ENCODE measurements at regions not wholly inside any gene's neighbourhood (a gene's known extent, or its start where the extent isn't known, plus 50 kb on each side); places are given as distances from the start of the nearest gene placed in this dataset.

GRCh38 chr5:97544678-97545077, 361.6 kb upstream of the RIOK2 start:
- H3K9me3 ChIP-seq: no peaks in the 10 kb centered on the region
- in situ Hi-C loops (cut with MboI; ENCODE audit: low sequenced_read_pairs): loop anchor here (25.0 kb wide), 1 partner anchor 232 kb away; no protein-coding TSS in a partner anchor

GRCh38 chr5:97545446-97545845, 362.4 kb upstream of the RIOK2 start:
- H3K9me3 ChIP-seq: no peaks in the 10 kb centered on the region
- in situ Hi-C loops (cut with MboI; ENCODE audit: low sequenced_read_pairs): loop anchor here (25.0 kb wide), 1 partner anchor 233 kb away; no protein-coding TSS in a partner anchor
- DNase-seq (ENCODE audit: low spot score in 2 of 2): no peak
- H3K27me3 ChIP-seq (ENCODE audit: low read depth): no peaks in the 10 kb centered on the region
- peaks cover 16% of the 10 kb centered on the region for H3K4me1 ChIP-seq
- H3K4me3 ChIP-seq: no peak overlapping the region
- no peaks in the 10 kb centered on the region for H3K36me3 ChIP-seq (replicated peaks)

More at GRCh38 chr5:97544678-97545077, 361.6 kb upstream of the RIOK2 start:
- DNase-seq (ENCODE audit: low spot score in 2 of 2): no peak
- Histone ChIP-seq H3K4me3 (no peak overlapping the region), H3K27me3 (ENCODE audit: low read depth) (no peaks in the 10 kb centered on the region), H3K36me3 (replicated peaks) (no peaks in the 10 kb centered on the region), H3K4me1 (peaks cover 16% of the 10 kb centered on the region)

- in situ Hi-C loops (cut with MboI; ENCODE audit: low sequenced_read_pairs): loop anchor here (25.0 kb wide), 1 partner anchor 234 kb away; no protein-coding TSS in a partner anchor
- DNase-seq (ENCODE audit: low spot score in 2 of 2): peak; percentile 40 to 92
- peaks cover 16% of the 10 kb centered on the region for H3K4me1 ChIP-seq
Measured at GRCh38 chr5:97545886-97546535, 363.0 kb upstream of the RIOK2 start.

GRCh38 chr5:97547430-97547829, 364.4 kb upstream of the RIOK2 start:
- DNase-seq (ENCODE audit: low spot score in 2 of 2): no peak
- Histone ChIP-seq H3K9me3 (no peaks in the 10 kb centered on the region), H3K36me3 (replicated peaks) (no peaks in the 10 kb centered on the region), H3K27me3 (ENCODE audit: low read depth) (no peaks in the 10 kb centered on the region), H3K4me3 (no peak overlapping the region), H3K4me1 (peaks cover 16% of the 10 kb centered on the region)
- in situ Hi-C loops (cut with MboI; ENCODE audit: low sequenced_read_pairs): loop anchor here (25.0 kb wide), 1 partner anchor 235 kb away; no protein-coding TSS in a partner anchor

More at GRCh38 chr5:97545886-97546535, 363.0 kb upstream of the RIOK2 start:
- no peaks in the 10 kb centered on the region for H3K36me3 ChIP-seq (replicated peaks)
- no peaks in the 10 kb centered on the region for H3K27me3 ChIP-seq (ENCODE audit: low read depth)
- no peak overlapping the region for H3K4me3 ChIP-seq
- no peaks in the 10 kb centered on the region for H3K9me3 ChIP-seq

- no peaks in the 10 kb centered on the region for H3K27me3 ChIP-seq (ENCODE audit: low read depth)
- H3K36me3 ChIP-seq (replicated peaks): no peaks in the 10 kb centered on the region
- peaks cover 16% of the 10 kb centered on the region for H3K4me1 ChIP-seq
- no peak overlapping the region for H3K4me3 ChIP-seq
- no peak for DNase-seq (ENCODE audit: low spot score in 2 of 2)
- H3K9me3 ChIP-seq: no peaks in the 10 kb centered on the region
- in situ Hi-C loops (cut with MboI; ENCODE audit: low sequenced_read_pairs): loop anchor here (25.0 kb wide), 1 partner anchor 236 kb away; no protein-coding TSS in a partner anchor
Measured at GRCh38 chr5:97547999-97548738, 365.1 kb upstream of the RIOK2 start.

GRCh38 chr5:97548739-97549080, 365.7 kb upstream of the RIOK2 start:
- no peaks in the 10 kb centered on the region for H3K36me3 ChIP-seq (replicated peaks)
- peaks cover 16% of the 10 kb centered on the region for H3K4me1 ChIP-seq
- no peaks in the 10 kb centered on the region for H3K27me3 ChIP-seq (ENCODE audit: low read depth)
- in situ Hi-C loops (cut with MboI; ENCODE audit: low sequenced_read_pairs): loop anchor here (25.0 kb wide), 1 partner anchor 236 kb away; no protein-coding TSS in a partner anchor
- H3K9me3 ChIP-seq: no peaks in the 10 kb centered on the region
- no peak for DNase-seq (ENCODE audit: low spot score in 2 of 2)
- no peak overlapping the region for H3K4me3 ChIP-seq

- no peak for DNase-seq (ENCODE audit: low spot score in 2 of 2)
- in situ Hi-C loops (cut with MboI; ENCODE audit: low sequenced_read_pairs): loop anchor here (25.0 kb wide), 1 partner anchor 237 kb away; no protein-coding TSS in a partner anchor
- Histone ChIP-seq H3K4me3 (no peak overlapping the region), H3K4me1 (peaks cover 16% of the 10 kb centered on the region), H3K36me3 (replicated peaks) (no peaks in the 10 kb centered on the region), H3K27me3 (ENCODE audit: low read depth) (no peaks in the 10 kb centered on the region), H3K9me3 (no peaks in the 10 kb centered on the region)
Measured at GRCh38 chr5:97549496-97549895, 366.4 kb upstream of the RIOK2 start.

- peak; percentile 22 to 36 for DNase-seq (ENCODE audit: low spot score in 2 of 2)
- Histone ChIP-seq H3K4me3 (no peak overlapping the region), H3K4me1 (peaks cover 15% of the 10 kb centered on the region), H3K9me3 (no peaks in the 10 kb centered on the region), H3K36me3 (replicated peaks) (no peaks in the 10 kb centered on the region), H3K27me3 (ENCODE audit: low read depth) (no peaks in the 10 kb centered on the region)
- in situ Hi-C loops (cut with MboI; ENCODE audit: low sequenced_read_pairs): no loop called here
Measured at GRCh38 chr5:97550164-97550563, 367.1 kb upstream of the RIOK2 start.

GRCh38 chr5:97550818-97551217, 367.8 kb upstream of the RIOK2 start:
- Histone ChIP-seq H3K27me3 (ENCODE audit: low read depth) (no peaks in the 10 kb centered on the region), H3K36me3 (replicated peaks) (no peaks in the 10 kb centered on the region), H3K9me3 (no peaks in the 10 kb centered on the region), H3K4me3 (no peak overlapping the region), H3K4me1 (peaks cover 9% of the 10 kb centered on the region)
- no peak for DNase-seq (ENCODE audit: low spot score in 2 of 2)
- in situ Hi-C loops (cut with MboI; ENCODE audit: low sequenced_read_pairs): no loop called here

- Histone ChIP-seq H3K4me1 (no peaks in the 10 kb centered on the region), H3K4me3 (no peak overlapping the region), H3K36me3 (replicated peaks) (no peaks in the 10 kb centered on the region), H3K9me3 (no peaks in the 10 kb centered on the region), H3K27me3 (ENCODE audit: low read depth) (no peaks in the 10 kb centered on the region)
- in situ Hi-C loops (cut with MboI; ENCODE audit: low sequenced_read_pairs): no loop called here
- no peak for DNase-seq (ENCODE audit: low spot score in 2 of 2)
Measured at GRCh38 chr5:97553604-97554452, 370.8 kb upstream of the RIOK2 start.

- Histone ChIP-seq H3K4me1 (no peaks in the 10 kb centered on the region), H3K9me3 (no peaks in the 10 kb centered on the region), H3K36me3 (replicated peaks) (no peaks in the 10 kb centered on the region), H3K4me3 (no peak overlapping the region), H3K27me3 (ENCODE audit: low read depth) (no peaks in the 10 kb centered on the region)
- in situ Hi-C loops (cut with MboI; ENCODE audit: low sequenced_read_pairs): no loop called here
- DNase-seq (ENCODE audit: low spot score in 2 of 2): no peak
Measured at GRCh38 chr5:97554977-97555643, 372.1 kb upstream of the RIOK2 start.

GRCh38 chr5:97555644-97555981, 372.6 kb upstream of the RIOK2 start:
- Histone ChIP-seq H3K36me3 (replicated peaks) (no peaks in the 10 kb centered on the region), H3K9me3 (no peaks in the 10 kb centered on the region), H3K4me3 (no peak overlapping the region), H3K4me1 (no peaks in the 10 kb centered on the region), H3K27me3 (ENCODE audit: low read depth) (no peaks in the 10 kb centered on the region)
- in situ Hi-C loops (cut with MboI; ENCODE audit: low sequenced_read_pairs): no loop called here
- DNase-seq (ENCODE audit: low spot score in 2 of 2): no peak

GRCh38 chr5:97559827-97560598, 377.0 kb upstream of the RIOK2 start:
- H3K4me1 ChIP-seq: no peaks in the 10 kb centered on the region
- DNase-seq (ENCODE audit: low spot score in 2 of 2): no peak
- H3K27me3 ChIP-seq (ENCODE audit: low read depth): no peaks in the 10 kb centered on the region
- H3K36me3 ChIP-seq (replicated peaks): no peaks in the 10 kb centered on the region
- H3K4me3 ChIP-seq: no peak overlapping the region
- in situ Hi-C loops (cut with MboI; ENCODE audit: low sequenced_read_pairs): no loop called here
- no peaks in the 10 kb centered on the region for H3K9me3 ChIP-seq

All from HAP-1 (cell line).